Fibroblast of mammary gland (primary cell): ENCODE measurements at regions not wholly inside any gene's neighbourhood (a gene's known extent, or its start where the extent isn't known, plus 50 kb on each side); places are given as distances from the start of the nearest gene placed in this dataset.

Experiments used
- DNase-seq: peaks from one replicate; pipeline ENCODE4 v3.0.0-alpha.2; 2010; ENCODE audit warnings: low read depth
- H3K4me3 ChIP-seq: 2 replicates; pipeline ENCODE4 v1.5.1; 2011; ENCODE audit warnings: low read depth, mild to moderate bottlenecking, low read length, moderate library complexity; ENCODE audit not compliant: control insufficient read depth
- TF ChIP-seq, protein P1 (sequence below): conservative IDR thresholded peaks from 2 replicates; pipeline ENCODE4 v1.5.1; 2011; ENCODE audit warnings: low read depth, low read length, inconsistent platforms; ENCODE audit not compliant: control insufficient read depth, insufficient read depth

GRCh38 chr3:95905182-95905581, 909.2 kb upstream of the EPHA6 start:
- no peak for DNase-seq
- TF ChIP-seq, protein P1, sequence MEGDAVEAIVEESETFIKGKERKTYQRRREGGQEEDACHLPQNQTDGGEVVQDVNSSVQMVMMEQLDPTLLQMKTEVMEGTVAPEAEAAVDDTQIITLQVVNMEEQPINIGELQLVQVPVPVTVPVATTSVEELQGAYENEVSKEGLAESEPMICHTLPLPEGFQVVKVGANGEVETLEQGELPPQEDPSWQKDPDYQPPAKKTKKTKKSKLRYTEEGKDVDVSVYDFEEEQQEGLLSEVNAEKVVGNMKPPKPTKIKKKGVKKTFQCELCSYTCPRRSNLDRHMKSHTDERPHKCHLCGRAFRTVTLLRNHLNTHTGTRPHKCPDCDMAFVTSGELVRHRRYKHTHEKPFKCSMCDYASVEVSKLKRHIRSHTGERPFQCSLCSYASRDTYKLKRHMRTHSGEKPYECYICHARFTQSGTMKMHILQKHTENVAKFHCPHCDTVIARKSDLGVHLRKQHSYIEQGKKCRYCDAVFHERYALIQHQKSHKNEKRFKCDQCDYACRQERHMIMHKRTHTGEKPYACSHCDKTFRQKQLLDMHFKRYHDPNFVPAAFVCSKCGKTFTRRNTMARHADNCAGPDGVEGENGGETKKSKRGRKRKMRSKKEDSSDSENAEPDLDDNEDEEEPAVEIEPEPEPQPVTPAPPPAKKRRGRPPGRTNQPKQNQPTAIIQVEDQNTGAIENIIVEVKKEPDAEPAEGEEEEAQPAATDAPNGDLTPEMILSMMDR, result no peak
- H3K4me3 ChIP-seq, result no peak overlapping the region

DNA sequence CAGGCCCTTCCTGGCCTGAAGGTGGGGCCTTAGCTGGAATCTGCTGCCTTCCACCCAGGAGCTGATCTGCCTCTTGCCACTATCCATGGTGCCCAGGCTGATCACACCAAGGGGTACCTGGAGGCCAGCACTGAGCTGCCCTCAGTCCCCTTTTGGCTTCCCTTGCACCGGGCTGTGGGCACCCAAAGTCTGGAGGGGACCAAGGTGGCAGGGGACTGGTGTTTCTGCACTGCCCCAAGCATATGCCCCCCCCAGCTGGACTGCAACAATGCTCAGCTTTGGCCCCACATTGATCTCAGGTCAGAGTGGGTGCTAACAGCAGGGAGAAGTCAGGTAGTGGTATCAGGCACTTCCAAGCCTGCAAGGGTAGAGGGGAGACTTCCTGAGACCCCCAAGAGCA, 902.6 kb upstream of the EPHA6 start:
- no peak for DNase-seq
- TF ChIP-seq, protein P1, result no peak
- H3K4me3 ChIP-seq, result no peak overlapping the region

DNA sequence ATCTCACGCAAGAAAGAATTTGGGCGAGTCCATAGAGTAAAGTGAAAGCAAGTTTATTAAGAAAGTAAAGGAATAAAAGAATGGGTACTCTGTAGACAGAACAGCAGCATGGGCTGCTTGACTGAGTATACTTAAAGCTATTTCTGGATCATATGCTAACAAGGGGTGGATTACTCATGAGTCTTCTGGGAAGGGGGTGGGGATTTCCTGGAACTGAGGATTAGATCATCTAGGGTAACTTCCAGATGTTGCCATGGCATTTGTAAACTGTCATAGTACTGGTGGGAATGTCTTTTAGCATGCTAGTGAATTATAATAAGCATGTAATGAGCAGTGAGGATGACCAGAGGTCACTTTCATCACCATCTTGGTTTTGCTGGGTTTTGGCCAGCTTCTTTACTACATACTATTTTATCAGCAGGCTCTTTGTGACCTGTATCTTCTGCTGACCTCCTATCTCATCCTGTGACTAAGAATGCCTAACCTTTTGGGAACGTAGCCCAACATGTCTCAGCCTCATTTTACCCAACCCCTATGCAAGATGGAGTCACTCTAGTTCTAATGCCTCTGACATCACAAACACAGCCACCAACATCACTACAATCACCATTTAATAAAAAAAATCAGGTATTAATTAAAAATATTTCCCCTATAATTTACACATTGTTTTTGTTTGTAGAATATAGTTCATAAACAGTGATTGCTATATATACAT, 890.7 kb upstream of the EPHA6 start:
- H3K4me3 ChIP-seq, result no peak overlapping the region
- DNase-seq, result peak; percentile 98
- TF ChIP-seq, protein P1, result no peak

DNA sequence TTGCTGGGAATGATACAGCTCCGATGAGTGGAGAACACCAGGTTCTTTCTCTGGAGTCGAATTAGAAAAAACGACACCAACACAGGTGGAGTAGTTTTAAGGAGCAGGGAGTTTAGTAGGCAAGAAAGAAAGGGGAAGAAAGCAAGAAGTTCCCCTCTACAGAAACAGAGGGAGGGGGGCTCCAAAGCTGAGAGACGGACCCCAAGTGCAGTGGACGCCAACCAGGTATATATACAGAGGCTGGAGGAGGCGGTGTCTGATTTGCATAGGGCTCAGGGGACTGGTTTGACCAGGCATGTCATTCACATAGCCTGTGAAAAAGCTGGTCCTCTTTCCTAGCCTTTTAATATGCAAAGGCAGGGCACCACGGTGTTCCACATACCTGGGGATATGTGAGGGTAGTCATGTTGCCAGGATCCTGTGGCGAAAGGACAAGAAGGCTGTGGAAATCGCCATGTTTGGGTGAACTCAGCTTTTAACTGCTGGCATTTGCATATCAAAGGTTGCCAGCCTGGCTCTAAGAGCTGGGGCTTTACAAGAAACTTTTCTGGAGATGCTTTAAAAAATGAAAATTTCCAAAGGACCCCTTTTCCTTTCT, 887.4 kb upstream of the EPHA6 start:
- TF ChIP-seq, protein P1, result no peak
- H3K4me3 ChIP-seq, result no peak overlapping the region
- no peak for DNase-seq

DNA sequence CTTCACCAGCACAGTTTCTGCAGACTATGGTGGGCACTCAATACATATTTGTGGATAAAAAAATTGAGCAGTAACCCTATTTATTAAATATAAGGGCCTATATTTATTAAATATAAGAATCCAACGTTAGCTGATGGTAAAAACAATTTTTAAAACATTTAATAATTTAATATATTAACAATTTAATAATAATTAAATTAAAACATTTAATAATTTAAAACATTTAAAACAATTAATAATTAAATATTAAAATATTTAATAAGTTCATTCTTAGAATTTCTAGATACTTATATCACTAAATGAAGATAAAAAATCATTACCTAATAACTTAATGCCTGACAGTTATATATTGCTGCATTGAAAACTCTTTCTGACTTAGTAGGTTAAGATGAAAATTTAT, 880.2 kb upstream of the EPHA6 start:
- H3K4me3 ChIP-seq, result no peak overlapping the region
- TF ChIP-seq, protein P1, result no peak
- no peak for DNase-seq

GRCh38 chr3:95939235-95939809, 875.1 kb upstream of the EPHA6 start:
- TF ChIP-seq, protein P1, result no peak
- no peak overlapping the region for H3K4me3 ChIP-seq
- DNase-seq, result no peak
